SK-N-SH (cell line): ENCODE measurements at regions not wholly inside any gene's neighbourhood (a gene's known extent, or its start where the extent isn't known, plus 50 kb on each side); places are given as distances from the start of the nearest gene placed in this dataset.

Source experiments
- CTCF ChIA-PET: fragments of 300-600, 350-600 bp; formaldehyde crosslinking; extraction: SDS; loops from one replicate; lab custom pipeline; 2021; lab: Yijun Ruan, JAX
- POLR2A ChIA-PET: fragments of 350-600 bp; sonication (Branson Sonifier 250); formaldehyde crosslinking; extraction: SDS; loops from one replicate; lab custom pipeline; 2020; ENCODE audit warnings: antibody characterized with exemption, inconsistent platforms; lab: Yijun Ruan, JAX
- DNase-seq: peaks from one replicate; pipeline ENCODE4 v3.0.0; 2012
- H2AFZ ChIP-seq: fragments of 200-600 bp; sonication (generic); 2 replicates; pipeline ENCODE4 v1.8.1; 2016; ENCODE audit warnings: antibody characterized with exemption, mild to moderate bottlenecking, low read depth
- H3F3A ChIP-seq: fragments of 200-600 bp; sonication (generic); replicated peaks from 2 replicates; pipeline ENCODE3; 2016; ENCODE audit warnings: antibody characterized with exemption, mild to moderate bottlenecking; ENCODE audit not compliant: insufficient read depth
- H3K27ac ChIP-seq, 2 experiments: fragments of 200-500 bp in 1 of 2; fragments of 200-600 bp in 1 of 2; sonication (Bioruptor generic) in 1 of 2; sonication (generic), shearing (Covaris generic) in 1 of 2; 2 replicates each; pipeline versions ENCODE4 v1.5.1 to v1.6.1; 2014 to 2016; ENCODE audit warnings: low read depth in 2 of 2, inconsistent platforms in 1 of 2, low read length in 1 of 2, mild to moderate bottlenecking in 1 of 2, mixed read lengths in 1 of 2
- H3K27me3 ChIP-seq: fragments of 200-600 bp; sonication (generic), shearing (Covaris generic); 2 replicates; pipeline ENCODE4 v1.6.1; 2016; ENCODE audit warnings: mixed run types; ENCODE audit not compliant: insufficient read depth
- H3K36me3 ChIP-seq, 2 experiments: fragments of 200-500 bp in 1 of 2; fragments of 200-600 bp in 1 of 2; sonication (Bioruptor generic) in 1 of 2; sonication (generic) in 1 of 2; replicated peaks in 1 of 2; 2 replicates each; pipeline versions ENCODE3 to v1.5.1; 2014 to 2016; ENCODE audit warnings: low read length in 1 of 2, mild to moderate bottlenecking in 1 of 2; ENCODE audit not compliant: insufficient read depth in 2 of 2, control insufficient read depth in 1 of 2
- H3K4me1 ChIP-seq, 2 experiments: fragments of 200-500 bp in 1 of 2; fragments of 200-600 bp in 1 of 2; sonication (Bioruptor generic) in 1 of 2; sonication (generic), shearing (Covaris generic) in 1 of 2; 2 replicates each; pipeline versions ENCODE4 v1.5.1 to v1.6.1; 2014 to 2016; ENCODE audit warnings: low read depth in 1 of 2, low read length in 1 of 2, mixed run types in 1 of 2; ENCODE audit not compliant: insufficient read depth in 2 of 2, control insufficient read depth in 1 of 2
- H3K4me2 ChIP-seq: fragments of 200-600 bp; sonication (generic), shearing (Covaris generic); 2 replicates; pipeline ENCODE4 v1.6.1; 2017; ENCODE audit warnings: mixed run types
- H3K4me3 ChIP-seq, 2 experiments: fragments of 200-500 bp in 1 of 2; fragments of 200-600 bp in 1 of 2; sonication (Bioruptor generic) in 1 of 2; sonication (generic), shearing (Covaris generic) in 1 of 2; 2 replicates each; pipeline versions ENCODE4 v1.5.1 to v1.8.1; 2014 to 2016; ENCODE audit warnings: low read depth in 2 of 2, inconsistent platforms in 1 of 2, low read length in 1 of 2, mild to moderate bottlenecking in 1 of 2, mixed read lengths in 1 of 2, moderate library complexity in 1 of 2
- H3K79me2 ChIP-seq: fragments of 200-600 bp; sonication (generic); 2 replicates; pipeline ENCODE4 v1.8.1; 2017; ENCODE audit warnings: mild to moderate bottlenecking; ENCODE audit not compliant: insufficient read depth
- H3K9ac ChIP-seq: fragments of 200-600 bp; sonication (generic); 2 replicates; pipeline ENCODE4 v1.6.1; 2017; ENCODE audit warnings: mixed run types
- H3K9me2 ChIP-seq: fragments of 200-600 bp; sonication (generic); 2 replicates; pipeline ENCODE4 v1.6.1; 2017; ENCODE audit warnings: mixed run types
- H3K9me3 ChIP-seq: fragments of 200-600 bp; sonication (generic); 2 replicates; pipeline ENCODE4 v1.6.1; 2017; ENCODE audit warnings: mixed run types, mild to moderate bottlenecking, moderate library complexity
- H4K20me1 ChIP-seq: fragments of 200-600 bp; sonication (generic); 2 replicates; pipeline ENCODE4 v1.6.1; 2017; ENCODE audit warnings: mild to moderate bottlenecking, mixed run types; ENCODE audit not compliant: insufficient read depth
- EP300 ChIP-seq, 2 experiments: IDR thresholded peaks; 2 replicates each; pipeline versions ENCODE4 v1.4.0 to v1.6.1; 2012; ENCODE audit warnings: borderline replicate concordance in 1 of 2, low read depth in 1 of 2, low read length in 1 of 2
- FOSL2 ChIP-seq: IDR thresholded peaks from 2 replicates; pipeline ENCODE4 v1.4.0; 2012; ENCODE audit warnings: low read depth, mild to moderate bottlenecking, moderate library complexity, borderline replicate concordance
- FOXJ3 ChIP-seq: sonication (generic); formaldehyde crosslinking; IDR thresholded peaks from 2 replicates; pipeline ENCODE4 v1.5.1; 2020; ENCODE audit warnings: mild to moderate bottlenecking, missing genetic modification reagents
- FOXM1 ChIP-seq: IDR thresholded peaks from 2 replicates; pipeline ENCODE4 v1.4.0; 2012; ENCODE audit warnings: low read depth, mild to moderate bottlenecking
- GABPA ChIP-seq: IDR thresholded peaks from 2 replicates; pipeline ENCODE4 v1.4.0; 2012; ENCODE audit warnings: low read depth, mild to moderate bottlenecking
- RFX5 ChIP-seq: IDR thresholded peaks from 2 replicates; pipeline ENCODE4 v1.6.1; 2012; ENCODE audit warnings: mild to moderate bottlenecking, improper control_type of control experiment, low read length
- WGBS: methylation state at CpG from one replicate; pipeline ENCODE4 v1.1.6; 2017; ENCODE audit warnings: low lambda C conversion rate; 5-methylcytosine and 5-hydroxymethylcytosine counted together
- TF ChIP-seq, protein P1 (sequence below): IDR thresholded peaks from 2 replicates; pipeline ENCODE4 v1.4.0; 2012; ENCODE audit warnings: low read depth, borderline replicate concordance
- TF ChIP-seq, protein P2 (sequence below): fragments of 200-600 bp; sonication (generic); IDR thresholded peaks from 2 replicates; pipeline ENCODE4 v1.6.1; 2017; ENCODE audit warnings: antibody characterized with exemption, mild to moderate bottlenecking, moderate library complexity
- TF ChIP-seq, protein P3 (sequence below): fragments of 150-350 bp; IDR thresholded peaks from 2 replicates; pipeline ENCODE4 v1.6.1; 2017; ENCODE audit warnings: antibody characterized with exemption, low read length, low read depth, borderline replicate concordance
- TF ChIP-seq, protein P4 (sequence below): IDR thresholded peaks from 2 replicates; pipeline ENCODE4 v1.6.1; 2012; ENCODE audit warnings: mild to moderate bottlenecking, low read depth, low read length, moderate library complexity
- TF ChIP-seq, protein P5 (sequence below): IDR thresholded peaks from 2 replicates; pipeline ENCODE4; 2012

DNA sequence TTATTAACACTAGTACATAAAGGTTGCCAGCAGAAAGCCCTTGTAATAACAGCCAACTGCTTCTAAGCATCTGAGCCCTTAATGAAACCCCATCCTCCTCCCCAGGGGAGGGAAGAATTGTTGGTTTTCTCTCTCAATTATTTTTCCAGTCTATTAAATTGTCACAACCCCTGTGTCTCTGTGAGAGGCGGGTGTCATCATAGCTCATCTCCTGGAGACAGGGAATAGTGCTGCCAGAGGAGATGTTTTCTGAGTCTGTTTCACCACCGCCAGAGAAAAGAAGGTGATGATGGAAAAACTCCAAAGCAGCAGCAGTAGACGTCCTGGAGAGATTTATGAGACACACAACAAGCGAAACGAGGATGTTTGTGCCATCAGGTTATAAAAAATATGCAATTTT lies 271.1 kb upstream of the NMUR2 start (continued):
- TF ChIP-seq, protein P1, sequence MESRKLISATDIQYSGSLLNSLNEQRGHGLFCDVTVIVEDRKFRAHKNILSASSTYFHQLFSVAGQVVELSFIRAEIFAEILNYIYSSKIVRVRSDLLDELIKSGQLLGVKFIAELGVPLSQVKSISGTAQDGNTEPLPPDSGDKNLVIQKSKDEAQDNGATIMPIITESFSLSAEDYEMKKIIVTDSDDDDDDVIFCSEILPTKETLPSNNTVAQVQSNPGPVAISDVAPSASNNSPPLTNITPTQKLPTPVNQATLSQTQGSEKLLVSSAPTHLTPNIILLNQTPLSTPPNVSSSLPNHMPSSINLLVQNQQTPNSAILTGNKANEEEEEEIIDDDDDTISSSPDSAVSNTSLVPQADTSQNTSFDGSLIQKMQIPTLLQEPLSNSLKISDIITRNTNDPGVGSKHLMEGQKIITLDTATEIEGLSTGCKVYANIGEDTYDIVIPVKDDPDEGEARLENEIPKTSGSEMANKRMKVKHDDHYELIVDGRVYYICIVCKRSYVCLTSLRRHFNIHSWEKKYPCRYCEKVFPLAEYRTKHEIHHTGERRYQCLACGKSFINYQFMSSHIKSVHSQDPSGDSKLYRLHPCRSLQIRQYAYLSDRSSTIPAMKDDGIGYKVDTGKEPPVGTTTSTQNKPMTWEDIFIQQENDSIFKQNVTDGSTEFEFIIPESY: no peak
- TF ChIP-seq, protein P2, sequence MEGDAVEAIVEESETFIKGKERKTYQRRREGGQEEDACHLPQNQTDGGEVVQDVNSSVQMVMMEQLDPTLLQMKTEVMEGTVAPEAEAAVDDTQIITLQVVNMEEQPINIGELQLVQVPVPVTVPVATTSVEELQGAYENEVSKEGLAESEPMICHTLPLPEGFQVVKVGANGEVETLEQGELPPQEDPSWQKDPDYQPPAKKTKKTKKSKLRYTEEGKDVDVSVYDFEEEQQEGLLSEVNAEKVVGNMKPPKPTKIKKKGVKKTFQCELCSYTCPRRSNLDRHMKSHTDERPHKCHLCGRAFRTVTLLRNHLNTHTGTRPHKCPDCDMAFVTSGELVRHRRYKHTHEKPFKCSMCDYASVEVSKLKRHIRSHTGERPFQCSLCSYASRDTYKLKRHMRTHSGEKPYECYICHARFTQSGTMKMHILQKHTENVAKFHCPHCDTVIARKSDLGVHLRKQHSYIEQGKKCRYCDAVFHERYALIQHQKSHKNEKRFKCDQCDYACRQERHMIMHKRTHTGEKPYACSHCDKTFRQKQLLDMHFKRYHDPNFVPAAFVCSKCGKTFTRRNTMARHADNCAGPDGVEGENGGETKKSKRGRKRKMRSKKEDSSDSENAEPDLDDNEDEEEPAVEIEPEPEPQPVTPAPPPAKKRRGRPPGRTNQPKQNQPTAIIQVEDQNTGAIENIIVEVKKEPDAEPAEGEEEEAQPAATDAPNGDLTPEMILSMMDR: no peak

DNA sequence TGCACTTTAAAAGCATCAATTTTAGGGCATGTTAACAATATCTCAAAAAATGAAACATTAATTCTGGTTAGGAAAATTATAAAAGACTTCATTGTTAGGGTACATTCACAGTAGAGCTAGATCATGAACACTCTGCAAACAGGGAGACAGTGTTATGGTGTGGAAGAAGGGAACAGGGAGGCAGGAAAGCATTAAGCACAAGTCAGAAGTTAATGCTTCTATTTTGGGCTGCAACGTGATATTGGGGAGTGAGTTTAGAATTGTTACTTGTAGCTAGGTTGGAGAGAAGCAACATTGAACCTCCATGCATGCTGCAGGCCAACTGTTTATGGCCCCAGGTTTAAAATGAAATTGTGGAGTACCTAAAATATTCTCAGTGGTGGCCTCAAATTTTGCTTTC lies 278.1 kb upstream of the NMUR2 start:
- Histone ChIP-seq H3K27me3 (no peaks in the 10 kb centered on the region), H3K9me3 (no peaks in the 10 kb centered on the region), H3K4me2 (no peak overlapping the region), H3F3A (no peaks in the 10 kb centered on the region), H3K9ac (no peak overlapping the region), H3K27ac (no peak overlapping the region), H3K36me3 (no peaks in the 10 kb centered on the region), H3K4me1 (no peaks in the 10 kb centered on the region), H3K9me2 (no peaks in the 10 kb centered on the region), H3K79me2 (no peaks in the 10 kb centered on the region), H3K4me3 (no peak overlapping the region), H4K20me1 (no peaks in the 10 kb centered on the region), H2AFZ (no peak overlapping the region)
- POLR2A ChIA-PET: no interaction called here
- WGBS: 0% methylated on average over 1 of the region's 1 CpG
- CTCF ChIA-PET: no interaction called here
- DNase-seq: no peak
- TF ChIP-seq, protein P3, sequence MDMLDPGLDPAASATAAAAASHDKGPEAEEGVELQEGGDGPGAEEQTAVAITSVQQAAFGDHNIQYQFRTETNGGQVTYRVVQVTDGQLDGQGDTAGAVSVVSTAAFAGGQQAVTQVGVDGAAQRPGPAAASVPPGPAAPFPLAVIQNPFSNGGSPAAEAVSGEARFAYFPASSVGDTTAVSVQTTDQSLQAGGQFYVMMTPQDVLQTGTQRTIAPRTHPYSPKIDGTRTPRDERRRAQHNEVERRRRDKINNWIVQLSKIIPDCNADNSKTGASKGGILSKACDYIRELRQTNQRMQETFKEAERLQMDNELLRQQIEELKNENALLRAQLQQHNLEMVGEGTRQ: no peak
- no peak for TF ChIP-seq GABPA
- TF ChIP-seq, protein P4, sequence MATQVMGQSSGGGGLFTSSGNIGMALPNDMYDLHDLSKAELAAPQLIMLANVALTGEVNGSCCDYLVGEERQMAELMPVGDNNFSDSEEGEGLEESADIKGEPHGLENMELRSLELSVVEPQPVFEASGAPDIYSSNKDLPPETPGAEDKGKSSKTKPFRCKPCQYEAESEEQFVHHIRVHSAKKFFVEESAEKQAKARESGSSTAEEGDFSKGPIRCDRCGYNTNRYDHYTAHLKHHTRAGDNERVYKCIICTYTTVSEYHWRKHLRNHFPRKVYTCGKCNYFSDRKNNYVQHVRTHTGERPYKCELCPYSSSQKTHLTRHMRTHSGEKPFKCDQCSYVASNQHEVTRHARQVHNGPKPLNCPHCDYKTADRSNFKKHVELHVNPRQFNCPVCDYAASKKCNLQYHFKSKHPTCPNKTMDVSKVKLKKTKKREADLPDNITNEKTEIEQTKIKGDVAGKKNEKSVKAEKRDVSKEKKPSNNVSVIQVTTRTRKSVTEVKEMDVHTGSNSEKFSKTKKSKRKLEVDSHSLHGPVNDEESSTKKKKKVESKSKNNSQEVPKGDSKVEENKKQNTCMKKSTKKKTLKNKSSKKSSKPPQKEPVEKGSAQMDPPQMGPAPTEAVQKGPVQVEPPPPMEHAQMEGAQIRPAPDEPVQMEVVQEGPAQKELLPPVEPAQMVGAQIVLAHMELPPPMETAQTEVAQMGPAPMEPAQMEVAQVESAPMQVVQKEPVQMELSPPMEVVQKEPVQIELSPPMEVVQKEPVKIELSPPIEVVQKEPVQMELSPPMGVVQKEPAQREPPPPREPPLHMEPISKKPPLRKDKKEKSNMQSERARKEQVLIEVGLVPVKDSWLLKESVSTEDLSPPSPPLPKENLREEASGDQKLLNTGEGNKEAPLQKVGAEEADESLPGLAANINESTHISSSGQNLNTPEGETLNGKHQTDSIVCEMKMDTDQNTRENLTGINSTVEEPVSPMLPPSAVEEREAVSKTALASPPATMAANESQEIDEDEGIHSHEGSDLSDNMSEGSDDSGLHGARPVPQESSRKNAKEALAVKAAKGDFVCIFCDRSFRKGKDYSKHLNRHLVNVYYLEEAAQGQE: no peak
- TF ChIP-seq, protein P5, sequence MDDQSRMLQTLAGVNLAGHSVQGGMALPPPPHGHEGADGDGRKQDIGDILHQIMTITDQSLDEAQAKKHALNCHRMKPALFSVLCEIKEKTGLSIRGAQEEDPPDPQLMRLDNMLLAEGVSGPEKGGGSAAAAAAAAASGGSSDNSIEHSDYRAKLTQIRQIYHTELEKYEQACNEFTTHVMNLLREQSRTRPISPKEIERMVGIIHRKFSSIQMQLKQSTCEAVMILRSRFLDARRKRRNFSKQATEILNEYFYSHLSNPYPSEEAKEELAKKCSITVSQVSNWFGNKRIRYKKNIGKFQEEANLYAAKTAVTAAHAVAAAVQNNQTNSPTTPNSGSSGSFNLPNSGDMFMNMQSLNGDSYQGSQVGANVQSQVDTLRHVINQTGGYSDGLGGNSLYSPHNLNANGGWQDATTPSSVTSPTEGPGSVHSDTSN: no peak
- TF ChIP-seq FOXM1: no peak
- TF ChIP-seq EP300 (IDR thresholded peaks at IDR 0.05; ENCODE audit: borderline replicate concordance in 1 of 2, low read depth in 1 of 2, low read length in 1 of 2): no peak
- no peak for TF ChIP-seq RFX5
- TF ChIP-seq FOSL2: no peak
- no peak for TF ChIP-seq FOXJ3
- TF ChIP-seq, all 33 proteins: peak for 0
